Cardiac fibroblast (primary cell): ENCODE measurements at regions not wholly inside any gene's neighbourhood (a gene's known extent, or its start where the extent isn't known, plus 50 kb on each side); places are given as distances from the start of the nearest gene placed in this dataset.

Source experiments
- DNase-seq, 2 donors: peaks; one replicate each; pipeline versions ENCODE4 v3.0.0 to v3.0.0-alpha.2; 2010; ENCODE audit warnings: low read depth in 2 of 2
- H3K4me3 ChIP-seq, 2 donors: replicated peaks in 1 of 2; 1 replicate in 1 of 2; 2 replicates in 1 of 2; pipeline ENCODE4 v1.5.1; 2011; ENCODE audit warnings: low read depth in 2 of 2, low read length in 2 of 2, mild to moderate bottlenecking in 2 of 2, moderate library complexity in 1 of 2
- CTCF ChIP-seq: IDR thresholded peaks from one replicate; pipeline ENCODE4 v1.5.1; 2011; ENCODE audit warnings: low read depth, mild to moderate bottlenecking, low read length, inconsistent platforms

- no peak for TF ChIP-seq CTCF
- H3K4me3 ChIP-seq, result no peak overlapping the region
- DNase-seq, result no peak
These were observed 52.9 kb downstream of the FRMPD3 start for GRCh38 chrX:107502316-107502715.

GRCh38 chrX:107504006-107504405 lies 54.6 kb downstream of the FRMPD3 start:
- H3K4me3 ChIP-seq, result no peak overlapping the region
- TF ChIP-seq CTCF, result no peak
- DNase-seq, result no peak

- no peak overlapping the region for H3K4me3 ChIP-seq
- DNase-seq, result peak in 1 of 2 donors; percentile 18
- no peak for TF ChIP-seq CTCF
These were observed 55.8 kb downstream of the FRMPD3 start for GRCh38 chrX:107505223-107505622.

GRCh38 chrX:107506596-107507031 lies 57.2 kb downstream of the FRMPD3 start:
- H3K4me3 ChIP-seq, result no peak overlapping the region
- DNase-seq, result no peak
- no peak for TF ChIP-seq CTCF

GRCh38 chrX:107507093-107507743 lies 57.8 kb downstream of the FRMPD3 start:
- no peak for DNase-seq
- no peak overlapping the region for H3K4me3 ChIP-seq
- no peak for TF ChIP-seq CTCF

GRCh38 chrX:107507744-107508117 lies 58.3 kb downstream of the FRMPD3 start:
- no peak for TF ChIP-seq CTCF
- DNase-seq, result no peak
- no peak overlapping the region for H3K4me3 ChIP-seq

DNA sequence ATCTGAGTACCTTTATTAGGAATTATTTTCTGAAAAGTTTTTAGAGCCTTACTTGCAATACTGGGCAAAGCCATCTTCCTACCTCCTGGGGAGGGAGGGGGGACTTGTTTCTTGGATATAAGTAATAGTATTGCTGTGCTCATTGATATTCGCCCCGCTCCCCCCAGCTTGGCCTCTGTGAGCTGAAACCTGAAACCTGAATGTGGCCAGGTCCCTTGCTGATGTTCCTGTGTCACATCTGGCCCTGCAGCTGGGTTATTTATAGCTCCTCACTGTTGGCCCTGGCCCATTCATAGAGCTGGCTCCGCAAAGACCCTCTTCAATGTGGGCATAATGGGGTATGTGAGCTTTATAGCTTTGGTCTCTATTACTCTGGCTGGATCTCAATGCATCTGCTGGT lies 59.5 kb downstream of the FRMPD3 start:
- no peak overlapping the region for H3K4me3 ChIP-seq
- no peak for DNase-seq
- no peak for TF ChIP-seq CTCF
